Dendritic cell treated with granulocyte-macrophage colony-stimulating factor and Interleukin-4, amounts not matched to agents 40 ng/mL and 50 ng/mL, for 4 days (primary cell): ENCODE measurements at regions not wholly inside any gene's neighbourhood (a gene's known extent, or its start where the extent isn't known, plus 50 kb on each side); places are given as distances from the start of the nearest gene placed in this dataset.

Experiments used
- H3K27ac Mint-ChIP-seq: one replicate; pipeline ENCODE4 v1.8.0; 2022; ENCODE audit warnings: mild to moderate bottlenecking, mixed read lengths
- H3K27me3 Mint-ChIP-seq: one replicate; pipeline ENCODE4 v1.8.0; 2022; ENCODE audit warnings: mild to moderate bottlenecking, mixed read lengths
- H3K36me3 Mint-ChIP-seq: one replicate; pipeline ENCODE4 v1.8.0; 2022; ENCODE audit warnings: low read depth, mixed read lengths
- H3K4me1 Mint-ChIP-seq: one replicate; pipeline ENCODE4 v1.8.0; 2022; ENCODE audit warnings: low read depth, mixed read lengths
- H3K4me3 Mint-ChIP-seq: one replicate; pipeline ENCODE4 v1.8.0; 2022; ENCODE audit warnings: mild to moderate bottlenecking, moderate library complexity, mixed read lengths
- H3K9me3 Mint-ChIP-seq: one replicate; pipeline ENCODE4 v1.8.0; 2022; ENCODE audit warnings: mixed read lengths
- intact Hi-C: fragments of 100-400 bp; cut with micrococcal nuclease; formaldehyde crosslinking; loops from one replicate; pipeline ENCODE4 v1.15.0; 2022

DNA sequence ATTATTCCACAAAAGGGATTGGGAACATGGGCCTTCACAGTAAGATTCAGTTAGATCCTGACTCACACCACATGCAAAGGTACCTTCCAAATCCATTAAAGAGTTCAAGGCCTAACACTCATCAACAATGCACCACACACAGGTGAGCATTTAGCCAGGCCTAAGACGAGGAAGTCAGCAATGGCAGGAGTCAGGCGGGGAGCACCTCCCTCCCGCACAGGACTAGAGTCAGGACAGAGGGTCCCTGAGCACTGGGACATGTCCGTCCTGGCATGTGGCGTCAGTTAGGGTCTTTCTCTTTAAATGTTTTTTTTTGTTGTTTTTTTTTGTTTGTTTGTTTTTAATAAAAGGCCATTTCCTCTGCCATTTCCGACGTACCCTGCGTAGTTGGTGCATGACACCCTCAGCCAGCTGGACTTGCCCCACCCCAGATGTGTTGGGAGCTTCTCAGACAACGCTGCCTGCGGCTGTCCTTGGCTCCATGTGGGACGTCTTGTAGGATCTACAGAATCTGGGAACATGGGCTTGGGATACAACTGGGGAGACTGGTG, 1458.6 kb downstream of the BRD1 start:
- intact Hi-C loops, result no loop called here
- peaks cover 2% of the 10 kb centered on the region for H3K27me3 Mint-ChIP-seq
- no peaks in the 10 kb centered on the region for H3K36me3 Mint-ChIP-seq
- H3K27ac Mint-ChIP-seq, result no peak overlapping the region
- no peak overlapping the region for H3K4me3 Mint-ChIP-seq
- no peaks in the 10 kb centered on the region for H3K9me3 Mint-ChIP-seq
- no peaks in the 10 kb centered on the region for H3K4me1 Mint-ChIP-seq

DNA sequence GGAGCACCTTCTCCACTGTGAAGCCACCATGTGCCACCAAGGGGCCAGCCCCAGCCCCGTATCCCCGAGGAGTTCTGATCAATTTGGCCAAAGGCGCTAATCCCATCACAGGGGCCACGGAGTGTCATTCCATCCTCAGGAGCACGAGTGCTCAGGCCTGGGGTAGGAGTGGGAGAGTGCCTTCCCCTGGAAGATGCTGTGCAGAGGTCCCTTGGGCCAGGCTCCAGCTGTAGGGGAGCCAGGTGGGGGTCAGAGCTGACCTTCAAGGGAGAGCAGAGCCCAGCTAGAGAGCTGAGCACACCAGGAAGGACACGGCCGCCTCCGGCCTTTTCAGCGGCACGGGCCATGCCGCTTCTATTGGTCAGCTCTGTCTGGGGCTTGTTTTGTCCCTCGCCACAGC, 1459.9 kb downstream of the BRD1 start:
- no peak overlapping the region for H3K4me3 Mint-ChIP-seq
- no peaks in the 10 kb centered on the region for H3K36me3 Mint-ChIP-seq
- H3K27ac Mint-ChIP-seq, result no peak overlapping the region
- H3K27me3 Mint-ChIP-seq, result peaks cover 2% of the 10 kb centered on the region
- no peaks in the 10 kb centered on the region for H3K4me1 Mint-ChIP-seq
- intact Hi-C loops, result no loop called here
- no peaks in the 10 kb centered on the region for H3K9me3 Mint-ChIP-seq

DNA sequence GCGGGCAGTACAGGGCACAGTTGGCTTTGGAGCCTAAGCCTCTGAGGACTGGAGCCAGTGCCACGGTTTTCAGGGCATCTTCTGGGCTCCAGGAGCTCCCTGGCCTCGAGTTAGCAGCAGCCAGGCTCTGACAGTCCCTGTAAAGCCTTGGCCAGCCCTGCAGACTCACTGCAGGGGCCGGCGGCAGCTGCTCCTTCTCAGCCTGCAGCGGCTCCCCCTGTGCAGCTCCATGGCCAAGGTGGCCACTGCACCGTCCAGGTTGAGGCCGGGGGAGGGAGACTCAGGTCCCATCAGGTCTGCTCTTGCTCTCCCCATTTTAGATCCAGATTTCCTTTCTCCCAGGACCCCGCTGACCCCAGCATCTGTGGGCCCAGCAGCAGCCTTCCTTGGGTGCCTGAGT, 1461.1 kb downstream of the BRD1 start:
- Mint-ChIP-seq H3K27me3 (peaks cover 2% of the 10 kb centered on the region), H3K9me3 (no peaks in the 10 kb centered on the region), H3K4me1 (no peaks in the 10 kb centered on the region), H3K36me3 (no peaks in the 10 kb centered on the region), H3K27ac (no peak overlapping the region), H3K4me3 (no peak overlapping the region)
- intact Hi-C loops, result no loop called here

DNA sequence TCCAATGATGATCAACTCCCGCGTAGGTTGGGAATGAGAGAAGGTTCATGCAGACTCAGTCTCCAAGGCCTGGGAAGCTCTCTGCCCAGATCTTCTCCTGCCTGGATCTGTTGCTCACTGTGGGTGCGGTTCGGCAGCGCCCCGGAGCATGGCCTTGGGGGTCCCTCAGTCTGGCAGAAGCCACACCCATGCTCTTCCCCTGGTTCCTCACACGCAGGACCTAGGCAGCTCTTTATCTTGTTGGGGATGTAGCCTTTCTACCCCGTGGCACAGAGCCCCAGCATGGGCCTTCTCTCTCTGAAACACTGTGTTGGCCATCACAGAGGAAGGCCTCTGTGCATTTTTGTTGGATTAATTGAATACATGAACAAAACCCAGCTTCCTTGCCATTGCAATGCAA, 1461.6 kb downstream of the BRD1 start:
- no peaks in the 10 kb centered on the region for H3K36me3 Mint-ChIP-seq
- H3K27ac Mint-ChIP-seq, result no peak overlapping the region
- H3K9me3 Mint-ChIP-seq, result no peaks in the 10 kb centered on the region
- no peak overlapping the region for H3K4me3 Mint-ChIP-seq
- no peaks in the 10 kb centered on the region for H3K4me1 Mint-ChIP-seq
- peaks cover 2% of the 10 kb centered on the region for H3K27me3 Mint-ChIP-seq
- intact Hi-C loops, result no loop called here

DNA sequence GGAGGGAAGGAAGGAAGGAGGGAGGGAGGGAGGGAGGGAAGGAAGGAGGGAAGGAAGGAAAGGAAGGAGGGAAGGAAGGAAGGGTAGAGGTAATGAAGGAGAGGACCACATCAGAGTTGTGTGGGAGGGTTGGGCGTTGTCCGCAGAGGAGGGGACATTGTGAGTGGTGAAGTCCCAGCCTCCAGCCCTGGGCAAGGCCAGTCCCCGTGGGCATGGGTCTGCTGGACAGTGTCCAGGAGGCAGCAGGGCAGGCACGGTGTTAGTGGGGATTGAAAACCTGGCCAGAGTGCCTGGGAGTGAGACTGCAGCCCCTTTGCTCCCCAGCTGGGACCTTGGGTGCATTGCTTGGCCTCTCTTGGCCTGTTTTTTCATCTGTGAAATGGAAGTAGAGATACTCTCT, 1462.3 kb downstream of the BRD1 start:
- no peaks in the 10 kb centered on the region for H3K27me3 Mint-ChIP-seq
- intact Hi-C loops, result no loop called here
- H3K27ac Mint-ChIP-seq, result no peak overlapping the region
- H3K4me1 Mint-ChIP-seq, result no peaks in the 10 kb centered on the region
- no peaks in the 10 kb centered on the region for H3K9me3 Mint-ChIP-seq
- H3K4me3 Mint-ChIP-seq, result no peak overlapping the region
- H3K36me3 Mint-ChIP-seq, result no peaks in the 10 kb centered on the region

DNA sequence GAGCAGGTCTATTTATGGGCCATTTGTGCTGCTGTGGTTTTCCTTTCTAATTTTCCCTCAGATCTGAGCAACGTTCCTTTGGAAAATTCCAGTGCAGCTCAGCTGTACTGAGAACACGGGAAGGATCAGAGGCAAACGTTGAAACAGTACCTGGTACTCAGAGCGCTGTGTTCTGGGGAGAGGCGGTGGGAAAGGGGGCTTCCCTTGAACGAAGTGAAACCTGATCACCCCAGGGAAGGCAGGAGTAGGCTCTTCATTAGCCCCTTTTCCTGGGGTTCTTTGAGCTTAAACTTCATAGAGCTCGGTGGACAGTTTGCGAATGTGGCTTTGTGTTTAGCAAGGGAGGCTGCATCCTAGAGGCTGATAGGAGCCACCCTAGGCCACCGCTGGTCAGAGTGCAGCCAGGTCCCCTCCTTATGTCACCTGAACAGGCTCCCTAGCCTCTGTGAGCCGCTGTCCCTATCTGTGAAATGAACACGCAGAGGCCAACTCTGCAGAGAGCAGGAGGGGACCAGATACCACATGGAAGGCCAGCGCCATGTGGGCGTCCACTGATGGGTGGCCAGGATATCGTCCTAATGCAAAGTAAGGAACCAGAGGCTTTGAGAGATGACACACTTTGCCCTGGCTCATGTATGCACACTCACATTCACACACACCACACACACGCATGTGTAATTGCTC, 1464.8 kb downstream of the BRD1 start:
- Mint-ChIP-seq H3K4me1 (no peaks in the 10 kb centered on the region), H3K9me3 (no peaks in the 10 kb centered on the region), H3K27me3 (no peaks in the 10 kb centered on the region), H3K4me3 (no peak overlapping the region), H3K36me3 (no peaks in the 10 kb centered on the region), H3K27ac (no peak overlapping the region)
- intact Hi-C loops, result no loop called here

DNA sequence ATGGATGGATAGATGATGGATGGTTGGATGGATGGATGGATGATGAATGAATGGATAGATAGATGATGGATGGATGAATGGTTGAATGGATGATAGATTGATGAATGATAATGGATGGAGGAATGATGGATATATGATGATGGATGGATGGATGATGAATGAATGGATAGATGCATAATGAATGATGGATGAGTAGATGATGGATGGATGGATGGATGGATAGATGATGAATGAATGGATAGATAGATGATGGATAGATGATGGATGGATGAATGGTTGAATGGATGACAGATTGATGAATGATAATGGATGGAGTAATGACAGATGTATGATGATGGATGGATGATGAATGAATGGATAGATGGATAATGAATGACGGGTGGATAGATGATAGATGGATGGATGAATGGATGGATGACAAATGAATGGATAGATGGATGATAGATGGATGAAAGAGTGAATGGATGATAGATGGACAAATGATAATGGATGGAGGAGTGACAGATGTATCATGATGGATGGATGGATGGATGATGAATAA, 1466.5 kb downstream of the BRD1 start:
- H3K4me1 Mint-ChIP-seq, result no peaks in the 10 kb centered on the region
- no peaks in the 10 kb centered on the region for H3K9me3 Mint-ChIP-seq
- H3K27ac Mint-ChIP-seq, result no peak overlapping the region
- no peaks in the 10 kb centered on the region for H3K27me3 Mint-ChIP-seq
- H3K36me3 Mint-ChIP-seq, result no peaks in the 10 kb centered on the region
- intact Hi-C loops, result no loop called here
- no peak overlapping the region for H3K4me3 Mint-ChIP-seq

DNA sequence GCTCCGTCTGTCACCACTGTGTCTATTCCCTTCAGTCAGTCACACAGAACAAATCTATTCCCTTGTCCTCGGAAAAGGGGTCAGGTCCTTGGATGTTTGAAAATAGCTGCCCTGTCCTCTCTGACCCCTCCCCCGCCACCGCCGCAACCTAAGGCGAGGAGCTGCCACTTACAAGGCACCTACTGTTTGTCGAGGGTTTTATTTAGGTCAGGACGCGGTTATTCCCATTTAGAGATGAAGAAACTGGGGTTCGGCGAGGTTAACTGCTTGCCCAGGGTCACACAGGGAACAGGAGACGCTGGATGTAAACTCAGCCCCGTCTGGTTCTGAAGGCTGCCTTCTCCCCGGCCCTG, 1468.1 kb downstream of the BRD1 start:
- H3K9me3 Mint-ChIP-seq, result no peaks in the 10 kb centered on the region
- H3K27me3 Mint-ChIP-seq, result no peaks in the 10 kb centered on the region
- no peaks in the 10 kb centered on the region for H3K4me1 Mint-ChIP-seq
- H3K27ac Mint-ChIP-seq, result no peak overlapping the region
- no peaks in the 10 kb centered on the region for H3K36me3 Mint-ChIP-seq
- no peak overlapping the region for H3K4me3 Mint-ChIP-seq
- intact Hi-C loops, result no loop called here

DNA sequence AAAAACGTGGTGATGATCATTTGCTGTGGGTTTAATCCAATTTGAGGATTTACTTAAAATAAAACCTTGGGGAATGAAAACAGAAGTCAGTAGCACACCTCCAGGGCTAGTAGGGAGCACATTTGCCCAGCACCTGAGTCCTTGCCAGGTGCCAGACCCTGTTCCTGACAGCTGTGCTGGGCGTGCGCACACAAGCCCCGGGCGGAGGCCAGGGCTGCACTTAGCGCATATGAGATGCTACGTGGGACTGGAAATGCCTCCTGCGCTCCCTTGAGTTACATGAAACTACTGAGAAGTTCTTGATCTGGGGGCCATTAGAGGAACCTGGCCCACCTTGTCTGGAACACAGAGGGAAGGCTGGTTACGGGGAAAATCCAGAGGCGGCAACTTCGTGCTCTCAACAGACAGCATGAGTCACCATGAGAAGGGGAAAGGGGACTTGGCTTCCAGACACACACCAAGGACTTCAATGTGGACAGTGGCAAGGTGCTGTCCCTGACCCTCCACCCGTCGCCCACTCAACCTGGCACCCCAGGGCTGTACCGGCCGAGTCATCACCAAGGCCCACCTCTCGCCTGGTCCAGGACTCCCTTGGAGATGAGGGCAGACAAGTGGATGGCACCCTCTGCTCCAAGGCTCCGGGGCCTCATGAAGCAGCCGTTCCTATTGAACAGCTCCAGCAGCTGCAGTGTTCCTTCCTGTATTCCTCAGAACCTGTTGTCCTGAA, 1468.6 kb downstream of the BRD1 start:
- H3K9me3 Mint-ChIP-seq, result no peaks in the 10 kb centered on the region
- H3K4me1 Mint-ChIP-seq, result no peaks in the 10 kb centered on the region
- no peak overlapping the region for H3K27ac Mint-ChIP-seq
- no peak overlapping the region for H3K4me3 Mint-ChIP-seq
- H3K27me3 Mint-ChIP-seq, result no peaks in the 10 kb centered on the region
- intact Hi-C loops, result no loop called here
- H3K36me3 Mint-ChIP-seq, result no peaks in the 10 kb centered on the region

DNA sequence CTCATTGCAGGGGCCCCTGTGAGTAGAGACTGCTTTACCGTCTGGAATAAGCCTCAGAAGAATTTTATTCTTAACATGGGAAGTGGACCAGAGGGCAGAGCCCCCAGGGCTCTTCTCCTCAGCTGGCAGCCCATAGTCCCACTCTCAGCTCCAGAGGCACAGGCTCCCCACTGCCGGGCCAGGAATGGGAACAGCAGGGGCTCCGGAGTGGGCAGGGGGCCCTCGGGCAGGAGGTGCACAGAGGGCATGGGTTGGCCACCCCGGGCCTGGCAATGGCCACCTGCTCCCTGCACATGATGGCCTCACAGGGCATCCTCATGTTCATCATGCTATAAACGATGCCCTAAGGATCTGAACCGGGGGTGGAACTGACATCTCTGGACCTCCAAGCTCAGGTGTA, 1469.7 kb downstream of the BRD1 start:
- no peak overlapping the region for H3K27ac Mint-ChIP-seq
- intact Hi-C loops, result no loop called here
- H3K4me1 Mint-ChIP-seq, result no peaks in the 10 kb centered on the region
- H3K9me3 Mint-ChIP-seq, result no peaks in the 10 kb centered on the region
- H3K36me3 Mint-ChIP-seq, result no peaks in the 10 kb centered on the region
- no peak overlapping the region for H3K4me3 Mint-ChIP-seq
- no peaks in the 10 kb centered on the region for H3K27me3 Mint-ChIP-seq

DNA sequence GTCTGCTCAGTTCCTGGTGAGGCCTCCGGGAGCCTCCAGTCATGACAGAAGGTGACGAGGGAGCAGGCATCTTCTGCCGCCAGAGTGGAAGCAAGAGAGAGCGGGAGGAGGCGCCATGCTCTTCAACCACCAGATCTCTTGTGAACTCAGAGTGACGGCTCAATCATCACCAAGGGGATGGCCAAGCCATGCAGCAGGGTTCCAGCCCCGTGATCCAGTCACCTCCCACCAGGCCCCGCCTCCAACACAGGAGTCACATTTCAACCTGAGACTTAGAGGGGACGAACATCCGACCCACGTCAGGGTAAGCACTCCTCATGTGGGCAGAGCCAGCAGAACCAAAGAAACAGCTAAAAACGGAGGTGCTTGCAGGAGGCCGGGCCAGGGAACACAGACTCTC, 1470.5 kb downstream of the BRD1 start:
- no peak overlapping the region for H3K27ac Mint-ChIP-seq
- H3K9me3 Mint-ChIP-seq, result no peaks in the 10 kb centered on the region
- H3K4me3 Mint-ChIP-seq, result no peak overlapping the region
- H3K27me3 Mint-ChIP-seq, result no peaks in the 10 kb centered on the region
- H3K4me1 Mint-ChIP-seq, result no peaks in the 10 kb centered on the region
- H3K36me3 Mint-ChIP-seq, result no peaks in the 10 kb centered on the region
- intact Hi-C loops, result no loop called here

DNA sequence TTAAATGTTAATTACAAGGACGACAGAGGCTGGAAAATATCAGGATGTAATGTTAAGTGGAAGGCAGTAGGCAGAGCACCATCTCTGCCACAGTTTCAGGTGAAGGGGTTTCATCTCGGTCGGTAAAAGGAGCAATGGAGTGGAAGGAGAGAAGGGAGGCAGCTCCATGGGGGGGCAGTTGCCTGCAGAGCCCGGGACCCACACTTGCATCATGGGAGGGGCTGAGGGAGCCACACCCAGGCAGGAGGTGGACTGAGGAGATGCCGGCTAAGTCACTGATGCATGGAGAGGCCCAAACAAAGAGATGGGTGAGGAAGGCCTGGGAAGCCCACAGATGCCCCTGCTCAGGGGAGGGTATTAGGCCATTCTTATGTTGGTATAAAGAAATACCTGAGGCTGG, 1470.9 kb downstream of the BRD1 start:
- Mint-ChIP-seq H3K27ac (no peak overlapping the region), H3K4me3 (no peak overlapping the region), H3K27me3 (no peaks in the 10 kb centered on the region), H3K4me1 (no peaks in the 10 kb centered on the region), H3K9me3 (no peaks in the 10 kb centered on the region), H3K36me3 (no peaks in the 10 kb centered on the region)
- intact Hi-C loops, result no loop called here

DNA sequence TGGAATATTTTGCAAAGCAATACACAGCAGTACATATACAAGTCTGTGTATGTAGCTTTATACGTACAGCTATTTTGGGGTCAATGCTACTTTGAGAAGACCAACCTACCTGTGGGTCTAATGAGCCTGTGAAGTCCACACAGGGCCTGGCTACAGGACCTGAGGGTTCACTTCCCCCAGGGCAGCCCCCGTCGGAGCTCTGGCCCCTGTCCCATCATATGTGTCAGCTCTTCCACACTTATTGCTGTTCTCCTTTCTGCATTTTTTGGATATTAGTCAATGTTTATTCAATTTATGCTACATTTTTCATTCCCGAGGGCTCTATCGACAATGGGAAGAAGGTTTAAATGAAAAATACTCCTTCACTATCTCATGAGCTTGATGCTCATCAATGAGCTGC, 1473.6 kb downstream of the BRD1 start:
- no peaks in the 10 kb centered on the region for H3K36me3 Mint-ChIP-seq

DNA sequence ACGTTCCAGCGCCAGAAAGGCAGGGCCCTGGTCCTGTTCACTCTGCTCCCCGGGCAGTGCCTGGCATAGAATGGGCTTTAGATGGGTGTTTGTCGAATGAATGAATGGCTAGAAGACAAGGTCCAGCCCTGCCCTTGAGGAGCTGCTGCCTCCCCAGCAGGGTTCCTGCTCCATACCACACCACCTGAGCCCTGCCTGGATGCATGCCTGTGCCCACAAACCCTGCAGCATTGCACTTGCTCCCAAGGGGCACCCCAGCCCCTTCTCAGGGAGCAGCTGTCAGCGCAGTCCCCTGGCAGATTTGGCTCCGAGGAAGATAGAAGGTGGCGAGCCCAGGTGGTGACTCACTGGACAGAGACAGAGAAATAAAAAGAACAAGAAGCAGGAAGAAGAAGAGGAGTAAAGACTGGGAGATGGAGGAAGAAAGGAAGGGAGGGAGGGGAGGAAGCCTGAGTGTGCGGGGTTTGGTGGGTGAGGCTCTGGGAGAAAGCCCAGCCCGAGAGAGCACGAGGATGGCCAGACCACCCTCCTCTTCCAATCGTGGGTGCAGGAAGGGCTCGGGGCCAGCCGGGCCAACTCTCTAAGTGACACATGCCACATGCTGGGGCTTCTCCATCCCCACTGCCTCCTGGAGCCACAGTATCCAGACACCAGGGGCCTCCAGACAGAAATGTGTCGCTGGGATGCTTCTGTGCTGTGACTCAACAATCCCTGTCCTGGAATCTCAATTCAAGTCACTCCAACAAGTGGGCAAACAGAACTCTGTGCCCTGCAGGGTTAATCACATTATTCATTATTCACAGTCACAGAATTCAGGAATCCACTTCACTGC, 1474.3 kb downstream of the BRD1 start:
- Mint-ChIP-seq H3K27ac (no peak overlapping the region), H3K9me3 (no peaks in the 10 kb centered on the region), H3K4me3 (no peak overlapping the region), H3K36me3 (no peaks in the 10 kb centered on the region), H3K27me3 (no peaks in the 10 kb centered on the region), H3K4me1 (no peaks in the 10 kb centered on the region)
- intact Hi-C loops, result no loop called here

More for the DNA sequence above, 1473.6 kb downstream of the BRD1 start:
- intact Hi-C loops, result no loop called here
- Mint-ChIP-seq H3K27me3 (no peaks in the 10 kb centered on the region), H3K4me3 (no peak overlapping the region), H3K9me3 (no peaks in the 10 kb centered on the region), H3K4me1 (no peaks in the 10 kb centered on the region), H3K27ac (no peak overlapping the region)
